Eye (tissue), 1 donor: ENCODE measurements at regions not wholly inside any gene's neighbourhood (a gene's known extent, or its start where the extent isn't known, plus 50 kb on each side); places are given as distances from the start of the nearest gene placed in this dataset.

Experiments
- DNase-seq: peaks from one replicate; pipeline ENCODE4 v3.0.0-alpha.2; 2015

GRCh38 chr3:157573780-157574378 is 70.7 kb upstream of the VEPH1 start:
- no peak for DNase-seq

GRCh38 chr3:157573281-157573680 is 70.1 kb upstream of the VEPH1 start:
- no peak for DNase-seq

DNA sequence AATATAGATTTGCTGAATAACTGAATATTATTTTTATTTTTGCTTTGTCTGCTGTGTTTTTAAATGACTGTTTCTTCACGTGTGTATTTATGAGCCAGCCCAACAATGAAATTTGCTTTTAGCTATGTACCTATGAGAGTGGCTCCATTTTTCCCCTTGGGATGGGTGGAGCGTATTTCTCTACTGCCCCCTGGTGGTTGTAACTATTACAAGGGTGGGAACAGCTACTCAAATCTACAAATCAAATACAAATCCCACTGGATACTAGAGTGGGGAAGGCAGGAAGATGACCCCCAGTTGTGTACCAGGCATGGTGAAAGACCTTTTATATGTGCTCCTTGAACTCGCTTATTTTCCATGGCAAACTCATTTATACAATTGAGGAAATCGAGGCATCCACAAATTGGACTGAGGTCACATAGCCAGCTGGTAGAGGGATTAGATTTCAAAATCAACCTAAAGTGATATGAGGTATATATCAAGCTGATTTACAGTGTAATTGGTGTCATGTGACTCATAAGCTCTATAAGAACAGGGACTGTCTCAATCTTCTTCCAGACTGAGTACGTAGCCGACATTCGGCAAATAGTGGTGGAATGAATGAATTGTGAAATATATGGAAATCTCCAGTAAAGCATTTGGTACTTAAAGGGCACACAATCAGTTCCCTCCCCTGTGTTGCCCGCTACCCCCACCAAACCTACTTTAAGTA is 69.5 kb upstream of the VEPH1 start:
- DNase-seq: peak; percentile 66

- no peak for DNase-seq
Measured at GRCh38 chr3:157566596-157566995, 63.4 kb upstream of the VEPH1 start.

GRCh38 chr3:157559401-157559800 is 56.2 kb upstream of the VEPH1 start:
- no peak for DNase-seq
